H9 (cell line): ENCODE measurements at regions not wholly inside any gene's neighbourhood (a gene's known extent, or its start where the extent isn't known, plus 50 kb on each side); places are given as distances from the start of the nearest gene placed in this dataset.

Experiments
- DNase-seq: peaks from one replicate; pipeline ENCODE4 v3.0.0-alpha.2; 2017
- H2AFZ ChIP-seq: one replicate; pipeline ENCODE4 v1.6.1; 2013; ENCODE audit warnings: mild to moderate bottlenecking, low read length, control low read depth, moderate library complexity
- H2AK5ac ChIP-seq: 2 replicates; pipeline ENCODE4 v1.6.1; 2013; ENCODE audit warnings: low read length, control low read depth, mixed read lengths; ENCODE audit not compliant: insufficient read length
- H2BK120ac ChIP-seq: one replicate; pipeline ENCODE4 v1.6.1; 2013; ENCODE audit warnings: low read depth, mild to moderate bottlenecking, low read length, control low read depth, inconsistent platforms; ENCODE audit not compliant: poor library complexity, severe bottlenecking
- H2BK12ac ChIP-seq: 2 replicates; pipeline ENCODE4 v1.6.1; 2013; ENCODE audit warnings: low read length, control low read depth, mixed read lengths, low read depth; ENCODE audit not compliant: insufficient read length
- H2BK15ac ChIP-seq: 2 replicates; pipeline ENCODE4 v1.6.1; 2013; ENCODE audit warnings: low read depth, low read length, control low read depth
- H2BK20ac ChIP-seq: one replicate; pipeline ENCODE4 v1.6.1; 2013; ENCODE audit warnings: low read depth, mild to moderate bottlenecking, low read length, control low read depth, inconsistent platforms; ENCODE audit not compliant: poor library complexity, severe bottlenecking
- H2BK5ac ChIP-seq: 2 replicates; pipeline ENCODE4 v1.6.1; 2013; ENCODE audit warnings: low read length, control low read depth, mixed read lengths; ENCODE audit not compliant: insufficient read length
- H3K14ac ChIP-seq: 2 replicates; pipeline ENCODE4 v1.6.1; 2013; ENCODE audit warnings: low read length, control low read depth; ENCODE audit not compliant: insufficient read depth
- H3K18ac ChIP-seq: 2 replicates; pipeline ENCODE4 v1.6.1; 2013; ENCODE audit warnings: low read depth, mild to moderate bottlenecking, mixed read lengths, low read length, control low read depth; ENCODE audit not compliant: insufficient read length
- H3K23ac ChIP-seq: 2 replicates; pipeline ENCODE4 v1.6.1; 2013; ENCODE audit warnings: low read length, control low read depth, mixed read lengths, low read depth; ENCODE audit not compliant: insufficient read length
- H3K23me2 ChIP-seq: 2 replicates; pipeline ENCODE4 v1.6.1; 2013; ENCODE audit warnings: low read depth, mild to moderate bottlenecking, mixed read lengths, low read length, control low read depth; ENCODE audit not compliant: insufficient read length, poor library complexity, severe bottlenecking
- H3K27ac ChIP-seq: 2 replicates; pipeline ENCODE4 v1.5.1; 2013; ENCODE audit warnings: low read length, control low read depth, mixed read lengths, low read depth; ENCODE audit not compliant: insufficient read length
- H3K27me3 ChIP-seq: 2 replicates; pipeline ENCODE4 v1.6.1; 2013; ENCODE audit warnings: low read length, control low read depth, inconsistent platforms; ENCODE audit not compliant: insufficient read depth
- H3K4ac ChIP-seq: 2 replicates; pipeline ENCODE4 v1.6.1; 2013; ENCODE audit warnings: low read depth, mild to moderate bottlenecking, control low read depth, inconsistent platforms, low read length, moderate library complexity
- H3K4me1 ChIP-seq: 2 replicates; pipeline ENCODE4 v1.6.1; 2013; ENCODE audit warnings: low read length, control low read depth, inconsistent platforms; ENCODE audit not compliant: insufficient read depth
- H3K4me2 ChIP-seq: 2 replicates; pipeline ENCODE4 v1.6.1; 2013; ENCODE audit warnings: low read length, control low read depth, mixed read lengths; ENCODE audit not compliant: insufficient read length, insufficient read depth
- H3K56ac ChIP-seq: 2 replicates; pipeline ENCODE4 v1.6.1; 2013; ENCODE audit warnings: low read depth, mild to moderate bottlenecking, mixed read lengths, low read length, control low read depth; ENCODE audit not compliant: insufficient read length
- H3K79me1 ChIP-seq: 2 replicates; pipeline ENCODE4 v1.6.1; 2013; ENCODE audit warnings: low read depth, mild to moderate bottlenecking, moderate library complexity, low read length, control low read depth, inconsistent platforms; ENCODE audit not compliant: insufficient read depth, poor library complexity, severe bottlenecking
- H3K79me2 ChIP-seq: 2 replicates; pipeline ENCODE4 v1.6.1; 2013; ENCODE audit warnings: low read length, control low read depth, inconsistent platforms; ENCODE audit not compliant: insufficient read depth
- H3K9ac ChIP-seq: 2 replicates; pipeline ENCODE4 v1.6.1; 2013; ENCODE audit warnings: low read length, control low read depth, mixed read lengths; ENCODE audit not compliant: insufficient read length; ENCODE audit errors: extremely low read depth
- H3K9me3 ChIP-seq: one replicate; pipeline ENCODE4 v1.6.1; 2013; ENCODE audit warnings: low read depth, low read length, inconsistent platforms; ENCODE audit not compliant: control insufficient read depth
- H3T11ph ChIP-seq: one replicate; pipeline ENCODE4 v1.6.1; 2013; ENCODE audit warnings: mild to moderate bottlenecking, low read length, control low read depth, inconsistent platforms
- H4K20me1 ChIP-seq: one replicate; pipeline ENCODE4 v1.6.1; 2013; ENCODE audit not compliant: control insufficient read depth, insufficient read length, insufficient read depth
- H4K5ac ChIP-seq: 2 replicates; pipeline ENCODE4 v1.6.1; 2013; ENCODE audit warnings: low read depth, mild to moderate bottlenecking, mixed read lengths, low read length, control low read depth; ENCODE audit not compliant: insufficient read length
- H4K8ac ChIP-seq: replicated peaks from 2 replicates; pipeline ENCODE4 v1.6.1; 2013; ENCODE audit warnings: low read length, control low read depth, mixed read lengths, low read depth; ENCODE audit not compliant: insufficient read length
- H4K91ac ChIP-seq: 2 replicates; pipeline ENCODE4 v1.6.1; 2013; ENCODE audit warnings: low read depth, mild to moderate bottlenecking, moderate library complexity, mixed read lengths, low read length, control low read depth; ENCODE audit not compliant: insufficient read length
- H3K27ac Mint-ChIP-seq, 3 experiments: 2 replicates in 2 of 3; 3 replicates in 1 of 3; pipeline ENCODE4 v1.8.0; 2020 to 2021; ENCODE audit warnings: mixed read lengths in 3 of 3, mild to moderate bottlenecking in 1 of 3, moderate library complexity in 1 of 3
- H3K27me3 Mint-ChIP-seq: 2 replicates; pipeline ENCODE4 v1.8.0; 2021; ENCODE audit warnings: low read depth, mild to moderate bottlenecking, moderate library complexity, mixed read lengths
- H3K36me3 Mint-ChIP-seq, 3 experiments: 2 replicates in 2 of 3; 3 replicates in 1 of 3; pipeline ENCODE4 v1.8.0; 2020 to 2021; ENCODE audit warnings: low read depth in 3 of 3, mixed read lengths in 3 of 3; ENCODE audit not compliant: insufficient read depth in 1 of 3
- H3K4me1 Mint-ChIP-seq, 2 experiments: 2 replicates each; pipeline ENCODE4 v1.8.0; 2020; ENCODE audit warnings: mixed read lengths in 2 of 2
- H3K4me3 Mint-ChIP-seq, 2 experiments: 2 replicates in 1 of 2; 3 replicates in 1 of 2; pipeline ENCODE4 v1.8.0; 2020 to 2021; ENCODE audit warnings: mild to moderate bottlenecking in 2 of 2, mixed read lengths in 2 of 2, moderate library complexity in 1 of 2
- H3K9me3 Mint-ChIP-seq, 2 experiments: 2 replicates in 1 of 2; 3 replicates in 1 of 2; pipeline ENCODE4 v1.8.0; 2020; ENCODE audit warnings: mild to moderate bottlenecking in 2 of 2, mixed read lengths in 2 of 2, moderate library complexity in 1 of 2
- CTCF ChIP-seq: fragments of 200-600 bp; sonication (generic); conservative IDR thresholded peaks from 3 replicates; pipeline ENCODE4 v1.8.0; 2021; ENCODE audit warnings: antibody characterized with exemption, mild to moderate bottlenecking

- no peak overlapping the region for H3K4me3 Mint-ChIP-seq
- H4K91ac ChIP-seq, result no peak overlapping the region
- H3K23me2 ChIP-seq, result no peaks in the 10 kb centered on the region
- no peaks in the 10 kb centered on the region for H4K20me1 ChIP-seq
- no peaks in the 10 kb centered on the region for H3K27me3 ChIP-seq
- no peak overlapping the region for H3K9ac ChIP-seq
- H3K18ac ChIP-seq, result no peak overlapping the region
- no peak overlapping the region for H3K14ac ChIP-seq
- H3K79me2 ChIP-seq, result no peaks in the 10 kb centered on the region
- DNase-seq, result no peak
- H2AK5ac ChIP-seq, result no peak overlapping the region
- H3K56ac ChIP-seq, result no peak overlapping the region
- no peaks in the 10 kb centered on the region for H3K9me3 Mint-ChIP-seq
- no peak overlapping the region for H3K27ac Mint-ChIP-seq
- peaks cover 15 to 16% of the 10 kb centered on the region in 2 experiments for H3K4me1 Mint-ChIP-seq
- no peak overlapping the region for H2BK12ac ChIP-seq
- H3K4me2 ChIP-seq, result no peak overlapping the region
- no peak overlapping the region for H2BK20ac ChIP-seq
- H4K5ac ChIP-seq, result no peak overlapping the region
- H3K36me3 Mint-ChIP-seq, result no peaks in the 10 kb centered on the region
- no peak overlapping the region for H3T11ph ChIP-seq
- H3K4ac ChIP-seq, result no peak overlapping the region
- no peaks in the 10 kb centered on the region; the same call in none of the 2 replicates for H3K27me3 Mint-ChIP-seq
- no peak overlapping the region for H2BK15ac ChIP-seq
- no peak overlapping the region for H3K23ac ChIP-seq
- H3K9me3 ChIP-seq, result no peaks in the 10 kb centered on the region
- H2BK120ac ChIP-seq, result no peak overlapping the region
- H4K8ac ChIP-seq, result no peak overlapping the region
- H2BK5ac ChIP-seq, result no peak overlapping the region
- no peaks in the 10 kb centered on the region for H3K79me1 ChIP-seq
- H3K27ac ChIP-seq, result no peak overlapping the region
- no peak for TF ChIP-seq CTCF
- no peaks in the 10 kb centered on the region for H3K4me1 ChIP-seq
- H2AFZ ChIP-seq, result no peak overlapping the region
These were observed 139.2 kb upstream of the ADAMTS9 start for GRCh38 chr3:64827019-64827418.
